ENCODE measurements at regions not wholly inside any gene's neighbourhood (a gene's known extent, or its start where the extent isn't known, plus 50 kb on each side); places are given as distances from the start of the nearest gene placed in this dataset.

DNA sequence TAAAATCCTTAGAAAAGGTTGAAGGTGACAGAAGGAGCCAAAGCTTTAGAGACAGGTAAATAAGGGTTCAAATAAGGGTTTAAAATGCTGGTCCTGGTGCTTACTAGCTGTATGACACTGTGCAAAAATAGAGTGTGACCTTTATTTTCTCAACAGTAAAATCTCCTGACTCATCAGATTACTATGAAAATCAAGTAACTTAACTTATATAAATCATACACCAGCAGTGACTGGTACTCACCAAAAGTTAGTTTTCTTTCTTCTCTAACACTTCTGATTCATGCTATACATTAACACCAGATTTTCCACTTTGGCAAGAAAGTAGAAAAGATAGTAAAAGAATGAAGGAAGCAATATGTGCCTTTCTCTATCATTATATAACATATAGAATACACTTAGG lies 205.9 kb upstream of the GBE1 start:
- no peak for DNase-seq (ENCODE audit: low spot score)
- no peak overlapping the region for H3K27ac Mint-ChIP-seq (ENCODE audit: unreplicated experiment)
- H3K9me3 Mint-ChIP-seq (ENCODE audit: unreplicated experiment), result no peaks in the 10 kb centered on the region
- no peaks in the 10 kb centered on the region for H3K36me3 Mint-ChIP-seq (ENCODE audit: low read depth, unreplicated experiment)
- H3K4me3 Mint-ChIP-seq (ENCODE audit: unreplicated experiment), result no peak overlapping the region
- H3K27me3 Mint-ChIP-seq (ENCODE audit: unreplicated experiment), result peaks cover 2% of the 10 kb centered on the region
- H3K4me1 Mint-ChIP-seq (ENCODE audit: unreplicated experiment), result no peaks in the 10 kb centered on the region
- TF ChIP-seq, protein P1, sequence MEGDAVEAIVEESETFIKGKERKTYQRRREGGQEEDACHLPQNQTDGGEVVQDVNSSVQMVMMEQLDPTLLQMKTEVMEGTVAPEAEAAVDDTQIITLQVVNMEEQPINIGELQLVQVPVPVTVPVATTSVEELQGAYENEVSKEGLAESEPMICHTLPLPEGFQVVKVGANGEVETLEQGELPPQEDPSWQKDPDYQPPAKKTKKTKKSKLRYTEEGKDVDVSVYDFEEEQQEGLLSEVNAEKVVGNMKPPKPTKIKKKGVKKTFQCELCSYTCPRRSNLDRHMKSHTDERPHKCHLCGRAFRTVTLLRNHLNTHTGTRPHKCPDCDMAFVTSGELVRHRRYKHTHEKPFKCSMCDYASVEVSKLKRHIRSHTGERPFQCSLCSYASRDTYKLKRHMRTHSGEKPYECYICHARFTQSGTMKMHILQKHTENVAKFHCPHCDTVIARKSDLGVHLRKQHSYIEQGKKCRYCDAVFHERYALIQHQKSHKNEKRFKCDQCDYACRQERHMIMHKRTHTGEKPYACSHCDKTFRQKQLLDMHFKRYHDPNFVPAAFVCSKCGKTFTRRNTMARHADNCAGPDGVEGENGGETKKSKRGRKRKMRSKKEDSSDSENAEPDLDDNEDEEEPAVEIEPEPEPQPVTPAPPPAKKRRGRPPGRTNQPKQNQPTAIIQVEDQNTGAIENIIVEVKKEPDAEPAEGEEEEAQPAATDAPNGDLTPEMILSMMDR (IDR thresholded peaks at IDR 0.05; ENCODE audit: unreplicated experiment), result no peak

DNA sequence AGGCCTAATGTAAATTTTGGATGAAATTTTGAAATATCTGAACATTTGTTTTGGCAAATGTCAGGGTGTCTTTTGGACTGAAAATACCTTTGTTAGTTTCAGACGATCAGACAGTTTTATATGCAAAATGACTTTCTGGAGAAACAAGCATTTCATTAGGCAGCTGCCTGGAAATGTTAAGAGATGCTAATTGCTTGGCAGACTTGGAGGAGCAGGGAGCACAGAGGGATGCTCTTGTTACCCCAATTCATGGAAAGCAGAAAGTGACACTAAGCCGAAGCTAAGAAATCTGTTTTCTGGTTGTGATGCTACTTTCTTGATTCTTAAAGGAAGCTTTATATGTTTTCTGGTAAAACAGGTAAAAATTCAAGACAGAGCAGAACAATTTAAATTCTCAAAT lies 204.3 kb upstream of the GBE1 start:
- no peak for DNase-seq (ENCODE audit: low spot score)
- Mint-ChIP-seq H3K27me3 (ENCODE audit: unreplicated experiment) (peaks cover 3% of the 10 kb centered on the region), H3K36me3 (ENCODE audit: low read depth, unreplicated experiment) (no peaks in the 10 kb centered on the region), H3K4me3 (ENCODE audit: unreplicated experiment) (no peak overlapping the region), H3K4me1 (ENCODE audit: unreplicated experiment) (no peaks in the 10 kb centered on the region), H3K27ac (ENCODE audit: unreplicated experiment) (no peak overlapping the region), H3K9me3 (ENCODE audit: unreplicated experiment) (no peaks in the 10 kb centered on the region)
- TF ChIP-seq, protein P1 (IDR thresholded peaks at IDR 0.05; ENCODE audit: unreplicated experiment), result no peak

DNA sequence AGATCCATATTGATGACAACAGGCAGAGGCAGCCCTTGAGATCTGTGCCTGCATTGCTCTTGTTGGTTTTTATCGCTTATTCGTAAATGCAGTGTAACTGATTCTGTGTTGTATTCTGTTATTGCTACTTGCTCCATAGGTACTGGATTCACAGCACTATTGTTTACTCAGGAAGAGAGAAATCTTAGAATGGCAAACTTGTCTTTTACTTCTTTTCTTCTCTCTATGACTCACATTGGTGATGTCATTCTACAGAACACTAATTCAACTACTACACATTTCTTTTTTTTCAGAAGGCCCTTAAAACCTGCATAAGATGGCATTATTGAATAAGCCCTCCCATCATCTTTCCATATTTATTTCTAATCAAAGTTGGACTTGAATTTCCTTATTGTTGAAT lies 201.0 kb upstream of the GBE1 start:
- DNase-seq (ENCODE audit: low spot score), result no peak
- H3K4me1 Mint-ChIP-seq (ENCODE audit: unreplicated experiment), result no peaks in the 10 kb centered on the region
- H3K4me3 Mint-ChIP-seq (ENCODE audit: unreplicated experiment), result no peak overlapping the region
- H3K27ac Mint-ChIP-seq (ENCODE audit: unreplicated experiment), result no peak overlapping the region
- H3K36me3 Mint-ChIP-seq (ENCODE audit: low read depth, unreplicated experiment), result no peaks in the 10 kb centered on the region
- no peaks in the 10 kb centered on the region for H3K9me3 Mint-ChIP-seq (ENCODE audit: unreplicated experiment)
- TF ChIP-seq, protein P1 (IDR thresholded peaks at IDR 0.05; ENCODE audit: unreplicated experiment), result no peak
- peaks cover 3% of the 10 kb centered on the region for H3K27me3 Mint-ChIP-seq (ENCODE audit: unreplicated experiment)

GRCh38 chr3:81958972-81959640 lies 197.7 kb upstream of the GBE1 start:
- no peak for DNase-seq (ENCODE audit: low spot score)
- H3K27ac Mint-ChIP-seq (ENCODE audit: unreplicated experiment), result no peak overlapping the region
- no peak overlapping the region for H3K4me3 Mint-ChIP-seq (ENCODE audit: unreplicated experiment)
- TF ChIP-seq, protein P1 (IDR thresholded peaks at IDR 0.05; ENCODE audit: unreplicated experiment), result no peak
- no peaks in the 10 kb centered on the region for H3K36me3 Mint-ChIP-seq (ENCODE audit: low read depth, unreplicated experiment)
- H3K27me3 Mint-ChIP-seq (ENCODE audit: unreplicated experiment), result peaks cover 3% of the 10 kb centered on the region
- H3K4me1 Mint-ChIP-seq (ENCODE audit: unreplicated experiment), result no peaks in the 10 kb centered on the region
- no peaks in the 10 kb centered on the region for H3K9me3 Mint-ChIP-seq (ENCODE audit: unreplicated experiment)

- Mint-ChIP-seq H3K27ac (ENCODE audit: unreplicated experiment) (no peak overlapping the region), H3K4me1 (ENCODE audit: unreplicated experiment) (no peaks in the 10 kb centered on the region), H3K36me3 (ENCODE audit: low read depth, unreplicated experiment) (no peaks in the 10 kb centered on the region), H3K9me3 (ENCODE audit: unreplicated experiment) (no peaks in the 10 kb centered on the region), H3K4me3 (ENCODE audit: unreplicated experiment) (no peak overlapping the region), H3K27me3 (ENCODE audit: unreplicated experiment) (no peaks in the 10 kb centered on the region)
- TF ChIP-seq, protein P1 (IDR thresholded peaks at IDR 0.05; ENCODE audit: unreplicated experiment), result no peak
- DNase-seq (ENCODE audit: low spot score), result no peak
These were observed 194.4 kb upstream of the GBE1 start for GRCh38 chr3:81955878-81956277.
